Osteoblast (primary cell): ENCODE measurements at regions not wholly inside any gene's neighbourhood (a gene's known extent, or its start where the extent isn't known, plus 50 kb on each side); places are given as distances from the start of the nearest gene placed in this dataset.

Experiments
- DNase-seq: peaks from one replicate; pipeline ENCODE4 v3.0.0; 2011; ENCODE audit warnings: low spot score, mixed read lengths; ENCODE audit not compliant: insufficient read length; ENCODE audit errors: missing footprints
- H2AFZ ChIP-seq: 2 replicates; pipeline ENCODE4 v1.6.0; 2011; ENCODE audit warnings: mild to moderate bottlenecking, low read length
- H3K27ac ChIP-seq: 2 replicates; pipeline ENCODE4 v1.5.1; 2011; ENCODE audit warnings: mild to moderate bottlenecking, low read depth, low read length, moderate library complexity
- H3K27me3 ChIP-seq: 2 replicates; pipeline ENCODE4 v1.6.0; 2012; ENCODE audit warnings: mild to moderate bottlenecking, control low read depth, inconsistent platforms, low read length, moderate library complexity; ENCODE audit not compliant: insufficient read depth
- H3K36me3 ChIP-seq: 2 replicates; pipeline ENCODE4 v1.5.1; 2011; ENCODE audit warnings: mild to moderate bottlenecking, low read length, control low read depth, moderate library complexity; ENCODE audit not compliant: insufficient read depth
- H3K4me1 ChIP-seq: 2 replicates; pipeline ENCODE4 v1.5.1; 2011; ENCODE audit warnings: mild to moderate bottlenecking, low read length, control low read depth, moderate library complexity; ENCODE audit not compliant: insufficient read depth
- H3K4me2 ChIP-seq: 2 replicates; pipeline ENCODE4 v1.6.0; 2011; ENCODE audit warnings: mild to moderate bottlenecking, low read length; ENCODE audit not compliant: insufficient read depth
- H3K4me3 ChIP-seq: fragments of 200-600 bp; sonication (generic); 3 replicates; pipeline ENCODE4 v1.5.1; 2012; ENCODE audit warnings: mild to moderate bottlenecking, low read length, inconsistent platforms; ENCODE audit not compliant: insufficient read depth
- H3K79me2 ChIP-seq: 2 replicates; pipeline ENCODE4 v1.6.0; 2012; ENCODE audit warnings: mild to moderate bottlenecking, low read length, control low read depth, inconsistent platforms; ENCODE audit not compliant: insufficient read depth
- H3K9me3 ChIP-seq: 2 replicates; pipeline ENCODE4 v1.5.1; 2011; ENCODE audit warnings: low read depth, low read length, control low read depth
- H4K20me1 ChIP-seq: 2 replicates; pipeline ENCODE4 v1.6.0; 2012; ENCODE audit warnings: mild to moderate bottlenecking, low read length, control low read depth; ENCODE audit not compliant: insufficient read depth
- CTCF ChIP-seq: IDR thresholded peaks from 2 replicates; pipeline ENCODE4 v1.5.1; 2011; ENCODE audit warnings: mild to moderate bottlenecking, low read depth, low read length, moderate library complexity; ENCODE audit errors: extremely low read depth

GRCh38 chr10:81007872-81008271 is 470.2 kb downstream of the SH2D4B start:
- Histone ChIP-seq H3K79me2 (no peaks in the 10 kb centered on the region), H2AFZ (no peak overlapping the region), H3K4me2 (no peak overlapping the region), H3K4me3 (no peak overlapping the region), H3K27ac (no peak overlapping the region), H3K9me3 (no peaks in the 10 kb centered on the region), H4K20me1 (no peaks in the 10 kb centered on the region), H3K27me3 (no peaks in the 10 kb centered on the region), H3K4me1 (no peaks in the 10 kb centered on the region), H3K36me3 (no peaks in the 10 kb centered on the region)
- DNase-seq: no peak
- TF ChIP-seq CTCF: no peak

- no peaks in the 10 kb centered on the region for H3K27me3 ChIP-seq
- no peak overlapping the region for H3K4me3 ChIP-seq
- H3K27ac ChIP-seq: no peak overlapping the region
- no peak for DNase-seq
- no peak overlapping the region for H2AFZ ChIP-seq
- no peaks in the 10 kb centered on the region for H3K36me3 ChIP-seq
- H3K9me3 ChIP-seq: no peaks in the 10 kb centered on the region
- no peaks in the 10 kb centered on the region for H3K79me2 ChIP-seq
- no peak for TF ChIP-seq CTCF
- H3K4me1 ChIP-seq: no peaks in the 10 kb centered on the region
- no peak overlapping the region for H3K4me2 ChIP-seq
- no peaks in the 10 kb centered on the region for H4K20me1 ChIP-seq
Observed at GRCh38 chr10:81008726-81009125, 471.0 kb downstream of the SH2D4B start.

- Histone ChIP-seq H3K4me3 (no peak overlapping the region), H3K9me3 (no peaks in the 10 kb centered on the region), H4K20me1 (no peaks in the 10 kb centered on the region), H3K36me3 (no peaks in the 10 kb centered on the region), H3K4me1 (no peaks in the 10 kb centered on the region), H3K4me2 (no peak overlapping the region), H3K79me2 (no peaks in the 10 kb centered on the region), H2AFZ (no peak overlapping the region), H3K27ac (no peak overlapping the region), H3K27me3 (no peaks in the 10 kb centered on the region)
- no peak for TF ChIP-seq CTCF
- no peak for DNase-seq
Observed at GRCh38 chr10:81009296-81009695, 471.6 kb downstream of the SH2D4B start.

- no peaks in the 10 kb centered on the region for H3K36me3 ChIP-seq
- no peak for DNase-seq
- TF ChIP-seq CTCF: no peak
- H3K27me3 ChIP-seq: no peaks in the 10 kb centered on the region
- no peaks in the 10 kb centered on the region for H3K9me3 ChIP-seq
- H2AFZ ChIP-seq: no peak overlapping the region
- no peaks in the 10 kb centered on the region for H3K79me2 ChIP-seq
- H3K4me3 ChIP-seq: no peak overlapping the region
- no peaks in the 10 kb centered on the region for H3K4me1 ChIP-seq
- H3K27ac ChIP-seq: no peak overlapping the region
- H3K4me2 ChIP-seq: no peak overlapping the region
- no peaks in the 10 kb centered on the region for H4K20me1 ChIP-seq
Observed at GRCh38 chr10:81013771-81014170, 476.1 kb downstream of the SH2D4B start.
